ENCODE measurements at regions not wholly inside any gene's neighbourhood (a gene's known extent, or its start where the extent isn't known, plus 50 kb on each side); places are given as distances from the start of the nearest gene placed in this dataset.
"Not testable (repeated sequence)": the region's sequence is repeated elsewhere in the genome, so short reads cannot be mapped to it uniquely, and the experiment has no call there.

DNA sequence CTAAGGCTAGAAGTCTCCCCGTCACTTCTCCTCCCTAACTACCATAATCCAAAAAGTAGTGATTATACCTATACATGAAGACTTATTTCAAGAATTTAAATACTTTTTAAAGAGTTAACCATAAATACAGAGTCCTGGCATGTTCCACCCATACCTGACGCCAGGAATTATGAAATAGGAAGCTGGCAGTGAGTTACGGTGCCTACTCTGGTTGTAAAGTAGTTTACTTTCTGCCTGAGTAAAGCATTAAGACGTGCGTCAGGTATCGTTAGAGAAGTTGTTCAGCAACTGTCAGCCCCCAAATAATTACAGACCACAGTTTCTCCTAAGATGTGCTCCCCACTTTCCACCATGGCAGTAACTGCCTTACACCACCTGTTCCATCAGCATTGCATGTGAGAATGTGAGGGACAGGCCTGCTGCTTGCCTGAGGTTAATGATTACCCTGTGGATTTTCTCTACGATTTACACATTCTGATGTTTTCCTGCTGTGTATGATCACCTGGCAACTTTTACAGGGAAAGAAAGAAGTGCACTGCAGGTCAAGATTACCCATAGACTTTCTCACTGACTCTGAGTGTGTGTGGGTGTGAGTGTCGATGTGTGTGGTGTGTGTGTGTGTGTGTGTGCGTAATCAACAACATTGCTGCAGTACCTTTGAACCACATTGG, 92.3 kb upstream of the SLC7A11 start:
- 75 to 93% (median 88%) methylated on average over 9 of the region's 9 CpGs for WGBS, 5 donors
- no peak overlapping the region for H3K27ac ChIP-seq
- intact Hi-C loops (cut with DNase I; ENCODE audit: low total_unique reads): no loop called here

GRCh38 chr4:138332415-138332814, 90.3 kb upstream of the SLC7A11 start:
- H3K4me3 ChIP-seq; H3K36me3 ChIP-seq; H3K4me1 ChIP-seq; DNase-seq; H3K27ac ChIP-seq; H3K27me3 ChIP-seq (replicated peaks in 1 of 7); intact Hi-C loops (cut with DNase I; ENCODE audit: low total_unique reads); H3K9me3 ChIP-seq: not testable (repeated sequence)
- WGBS, 5 donors: 67 to 85% (median 75%) methylated on average over 1 of the region's 1 CpG

More for the DNA sequence above, 92.3 kb upstream of the SLC7A11 start:
- Histone ChIP-seq H3K27me3 (replicated peaks in 1 of 7) (no peaks in the 10 kb centered on the region), H3K9me3 (peaks cover 0 to 4% (median 0%) of the 10 kb centered on the region in 8 donors), H3K4me1 (no peaks in the 10 kb centered on the region), H3K4me3 (no peak overlapping the region), H3K36me3 (no peaks in the 10 kb centered on the region)
- TF ChIP-seq POLR2AphosphoS5 (IDR thresholded peaks at IDR 0.05) (no peak), POLR2A (IDR thresholded peaks at IDR 0.05) (no peak)
- TF ChIP-seq, protein P1, sequence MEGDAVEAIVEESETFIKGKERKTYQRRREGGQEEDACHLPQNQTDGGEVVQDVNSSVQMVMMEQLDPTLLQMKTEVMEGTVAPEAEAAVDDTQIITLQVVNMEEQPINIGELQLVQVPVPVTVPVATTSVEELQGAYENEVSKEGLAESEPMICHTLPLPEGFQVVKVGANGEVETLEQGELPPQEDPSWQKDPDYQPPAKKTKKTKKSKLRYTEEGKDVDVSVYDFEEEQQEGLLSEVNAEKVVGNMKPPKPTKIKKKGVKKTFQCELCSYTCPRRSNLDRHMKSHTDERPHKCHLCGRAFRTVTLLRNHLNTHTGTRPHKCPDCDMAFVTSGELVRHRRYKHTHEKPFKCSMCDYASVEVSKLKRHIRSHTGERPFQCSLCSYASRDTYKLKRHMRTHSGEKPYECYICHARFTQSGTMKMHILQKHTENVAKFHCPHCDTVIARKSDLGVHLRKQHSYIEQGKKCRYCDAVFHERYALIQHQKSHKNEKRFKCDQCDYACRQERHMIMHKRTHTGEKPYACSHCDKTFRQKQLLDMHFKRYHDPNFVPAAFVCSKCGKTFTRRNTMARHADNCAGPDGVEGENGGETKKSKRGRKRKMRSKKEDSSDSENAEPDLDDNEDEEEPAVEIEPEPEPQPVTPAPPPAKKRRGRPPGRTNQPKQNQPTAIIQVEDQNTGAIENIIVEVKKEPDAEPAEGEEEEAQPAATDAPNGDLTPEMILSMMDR (IDR thresholded peaks at IDR 0.05 in 8 of 11, conservative IDR thresholded peaks at IDR 0.05 in 3 of 11): no peak
- DNase-seq: no peak

GRCh38 chr4:138330531-138330930, 88.4 kb upstream of the SLC7A11 start:
- WGBS, 5 donors: 53 to 72% (median 62%) methylated on average over 2 of the region's 2 CpGs
- intact Hi-C loops (cut with DNase I; ENCODE audit: low total_unique reads): no loop called here
- no peaks in the 10 kb centered on the region for H3K27me3 ChIP-seq (replicated peaks in 1 of 7)

DNA sequence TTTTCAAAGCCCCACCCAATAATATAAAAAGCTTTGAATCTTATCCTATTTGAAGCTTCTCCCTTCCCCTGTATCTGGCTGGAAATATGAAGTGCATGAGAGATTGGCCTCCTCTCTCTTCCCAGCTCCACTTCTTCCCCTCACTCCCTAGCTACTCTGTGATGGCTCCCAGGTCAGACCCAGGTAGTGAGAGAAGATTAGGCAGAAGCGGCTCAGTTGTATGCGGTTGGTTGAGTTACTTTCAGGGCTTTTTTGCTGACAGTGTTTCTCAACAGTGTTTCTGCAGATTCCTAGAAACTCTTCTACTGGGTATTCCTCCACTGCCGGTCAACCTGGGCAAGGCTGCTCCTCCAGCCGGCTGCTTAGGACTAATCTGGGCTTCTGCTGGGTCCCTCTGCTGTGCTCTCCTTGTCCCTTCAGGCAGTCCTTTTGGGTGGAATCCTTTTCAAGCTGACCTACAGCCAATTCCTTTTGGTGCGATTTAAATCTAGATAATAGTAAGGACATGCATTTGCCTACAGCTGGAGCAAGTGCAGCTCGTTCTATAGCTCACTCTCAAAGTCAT, 87.4 kb upstream of the SLC7A11 start:
- WGBS, 5 donors: 78 to 91% (median 85%) methylated on average over 6 of the region's 6 CpGs
- H3K4me1 ChIP-seq: no peaks in the 10 kb centered on the region
- H3K27ac ChIP-seq: no peak overlapping the region
- intact Hi-C loops (cut with DNase I; ENCODE audit: low total_unique reads): no loop called here
- no peaks in the 10 kb centered on the region for H3K36me3 ChIP-seq
- H3K9me3 ChIP-seq: peaks cover 0 to 4% (median 0%) of the 10 kb centered on the region in 8 donors
- no peak overlapping the region for H3K4me3 ChIP-seq
- no peaks in the 10 kb centered on the region for H3K27me3 ChIP-seq (replicated peaks in 1 of 7)
- TF ChIP-seq POLR2A (IDR thresholded peaks at IDR 0.05) (no peak), POLR2AphosphoS5 (IDR thresholded peaks at IDR 0.05) (no peak)
- TF ChIP-seq, protein P1 (IDR thresholded peaks at IDR 0.05 in 8 of 11, conservative IDR thresholded peaks at IDR 0.05 in 3 of 11): no peak
- DNase-seq: no peak

More at GRCh38 chr4:138330531-138330930, 88.4 kb upstream of the SLC7A11 start:
- Histone ChIP-seq H3K9me3 (peaks cover 0 to 4% (median 0%) of the 10 kb centered on the region in 8 donors), H3K4me1 (no peaks in the 10 kb centered on the region), H3K4me3 (no peak overlapping the region), H3K36me3 (no peaks in the 10 kb centered on the region), H3K27ac (no peak overlapping the region)
- TF ChIP-seq POLR2A (IDR thresholded peaks at IDR 0.05): no peak
- no peak for TF ChIP-seq POLR2AphosphoS5 (IDR thresholded peaks at IDR 0.05)
- TF ChIP-seq, protein P1 (IDR thresholded peaks at IDR 0.05 in 8 of 11, conservative IDR thresholded peaks at IDR 0.05 in 3 of 11): no peak
- DNase-seq: no peak
